Ectodermal cell (in vitro differentiated cells): ENCODE measurements at regions not wholly inside any gene's neighbourhood (a gene's known extent, or its start where the extent isn't known, plus 50 kb on each side); places are given as distances from the start of the nearest gene placed in this dataset.

Experiments
- H3K27ac ChIP-seq: 2 replicates; pipeline ENCODE4 v1.7.0; 2013; ENCODE audit warnings: mild to moderate bottlenecking, low read depth, low read length; ENCODE audit not compliant: insufficient read depth, poor library complexity, severe bottlenecking
- H3K27me3 ChIP-seq: 2 replicates; pipeline ENCODE4 v1.7.0; 2013; ENCODE audit warnings: mild to moderate bottlenecking, low read length; ENCODE audit not compliant: insufficient read depth, control insufficient read depth, poor library complexity, severe bottlenecking
- H3K36me3 ChIP-seq: one replicate; pipeline ENCODE4 v1.7.0; 2013; ENCODE audit warnings: low read length; ENCODE audit not compliant: control insufficient read depth, insufficient read depth
- H3K4me1 ChIP-seq: one replicate; pipeline ENCODE4 v1.7.0; 2013; ENCODE audit warnings: low read length; ENCODE audit not compliant: control insufficient read depth, insufficient read depth
- H3K4me3 ChIP-seq: 2 replicates; pipeline ENCODE4 v1.7.0; 2013; ENCODE audit warnings: low read depth, low read length, control low read depth; ENCODE audit not compliant: insufficient read depth
- H3K9me3 ChIP-seq: 2 replicates; pipeline ENCODE4 v1.7.0; 2013; ENCODE audit warnings: mild to moderate bottlenecking, low read length, moderate library complexity; ENCODE audit not compliant: control insufficient read depth
- WGBS, 2 experiments: methylation state at CpG; one replicate each; pipeline ENCODE4 v1.1.7; 2013; ENCODE audit warnings: missing lambda C conversion rate in 2 of 2; 5-methylcytosine and 5-hydroxymethylcytosine counted together

DNA sequence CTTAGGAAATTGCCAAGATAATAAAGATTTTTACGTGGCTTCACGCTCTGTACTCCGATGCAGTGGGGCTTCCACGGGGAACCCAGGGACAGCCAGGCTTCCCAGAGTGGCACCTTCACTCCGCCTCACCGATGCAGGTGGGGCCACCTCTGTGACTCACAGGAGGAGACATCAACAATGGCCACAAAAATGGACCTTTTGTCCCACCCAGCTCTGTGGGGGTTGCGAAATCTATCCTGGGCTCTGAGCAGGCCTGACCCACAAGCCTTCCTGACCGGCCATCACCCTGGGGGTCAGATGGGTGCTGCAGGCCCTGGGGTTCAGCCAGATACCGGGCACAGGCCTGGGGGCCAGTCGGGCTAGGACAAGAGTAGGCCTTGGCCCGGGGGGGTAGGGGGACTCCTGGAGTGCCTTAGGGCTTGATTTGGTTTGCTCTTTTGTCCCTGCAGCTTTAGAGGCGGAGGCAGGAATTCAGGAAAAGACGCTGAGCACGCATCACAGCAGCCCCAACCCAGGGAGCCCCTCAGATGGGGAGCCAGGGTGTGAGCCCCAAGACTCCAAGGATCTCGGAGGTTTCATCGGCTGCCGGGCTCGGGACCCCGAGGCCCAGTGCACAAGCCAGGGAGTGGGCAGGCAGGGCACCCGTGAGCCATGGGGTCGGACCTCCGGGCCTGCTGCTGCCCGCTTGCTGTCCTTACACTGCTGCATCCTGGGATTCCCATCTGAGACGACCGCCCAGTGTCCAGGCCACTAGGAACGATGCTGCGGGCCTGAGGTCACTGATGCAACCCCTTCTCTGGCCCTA lies 136.5 kb upstream of the NKX1-1 start:
- WGBS, 2 experiments = 81 to 83% methylated on average over 27 of the region's 27 CpGs
- H3K27me3 ChIP-seq = peaks cover 5% of the 10 kb centered on the region

DNA sequence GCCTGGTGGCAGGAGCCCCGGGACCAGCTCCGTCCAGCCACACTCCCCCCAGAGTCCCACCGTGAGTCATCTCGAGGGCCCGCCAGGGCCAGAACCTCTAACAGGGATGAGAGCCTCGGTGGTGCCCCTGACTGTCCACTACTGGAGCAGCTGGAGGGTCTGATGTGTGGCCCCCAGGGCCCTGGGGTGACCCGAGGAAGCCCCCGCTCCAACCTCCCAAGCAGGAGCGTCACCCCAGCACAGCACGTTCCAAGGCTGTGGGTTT lies 135.9 kb upstream of the NKX1-1 start:
- H3K4me3 ChIP-seq = no peak overlapping the region
- no peaks in the 10 kb centered on the region for H3K27me3 ChIP-seq
- H3K36me3 ChIP-seq = no peaks in the 10 kb centered on the region
- 87 to 88% methylated on average over 10 of the region's 10 CpGs for WGBS, 2 experiments
- H3K4me1 ChIP-seq = peaks cover 27% of the 10 kb centered on the region
- no peaks in the 10 kb centered on the region for H3K9me3 ChIP-seq
- H3K27ac ChIP-seq = no peak overlapping the region

More for the DNA sequence above, 136.5 kb upstream of the NKX1-1 start:
- Histone ChIP-seq H3K4me1 (peaks cover 27% of the 10 kb centered on the region), H3K36me3 (no peaks in the 10 kb centered on the region), H3K27ac (no peak overlapping the region), H3K4me3 (no peak overlapping the region), H3K9me3 (no peaks in the 10 kb centered on the region)

DNA sequence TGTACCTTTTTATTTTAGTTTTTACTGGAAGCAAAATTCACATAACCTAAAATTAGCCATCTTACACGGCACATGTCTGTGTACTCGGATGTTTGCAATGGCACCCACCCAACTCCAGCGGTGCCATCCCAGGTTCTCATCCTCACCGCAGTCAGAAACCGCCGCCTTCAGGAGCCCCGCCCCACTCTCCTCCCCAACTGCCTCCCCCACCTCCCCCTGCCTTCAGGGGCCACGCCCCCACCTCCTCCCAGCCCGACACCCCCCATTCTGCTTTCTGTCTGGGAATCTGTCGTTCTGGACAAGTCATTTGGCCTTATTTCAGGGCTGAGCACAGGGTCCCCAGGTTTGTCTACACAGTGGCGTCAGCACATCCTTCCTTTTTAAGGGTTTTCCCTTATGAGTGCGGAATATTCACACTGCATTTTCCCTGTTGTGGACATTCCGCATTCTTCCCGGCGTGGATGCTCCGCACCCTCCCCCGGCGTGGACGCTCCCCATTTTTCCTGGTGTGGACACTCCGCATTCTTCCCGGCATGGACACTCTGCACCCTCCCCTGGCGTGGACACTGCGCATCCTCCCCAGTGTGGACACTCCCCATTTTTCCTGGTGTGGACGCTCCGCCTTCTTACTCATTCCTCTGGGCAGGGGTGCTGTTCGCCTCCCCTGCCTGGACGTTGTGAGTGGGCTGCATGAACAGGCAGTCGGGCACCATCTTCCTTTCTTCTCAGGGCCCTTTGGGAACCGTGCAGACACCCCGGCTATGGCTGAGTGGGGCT lies 135.4 kb upstream of the NKX1-1 start:
- Histone ChIP-seq H3K27me3 (no peaks in the 10 kb centered on the region), H3K4me1 (peaks cover 27% of the 10 kb centered on the region), H3K27ac (no peak overlapping the region), H3K9me3 (no peaks in the 10 kb centered on the region), H3K4me3 (no peak overlapping the region), H3K36me3 (no peaks in the 10 kb centered on the region)
- WGBS, 2 experiments = 89 to 90% methylated on average over 30 of the region's 30 CpGs

DNA sequence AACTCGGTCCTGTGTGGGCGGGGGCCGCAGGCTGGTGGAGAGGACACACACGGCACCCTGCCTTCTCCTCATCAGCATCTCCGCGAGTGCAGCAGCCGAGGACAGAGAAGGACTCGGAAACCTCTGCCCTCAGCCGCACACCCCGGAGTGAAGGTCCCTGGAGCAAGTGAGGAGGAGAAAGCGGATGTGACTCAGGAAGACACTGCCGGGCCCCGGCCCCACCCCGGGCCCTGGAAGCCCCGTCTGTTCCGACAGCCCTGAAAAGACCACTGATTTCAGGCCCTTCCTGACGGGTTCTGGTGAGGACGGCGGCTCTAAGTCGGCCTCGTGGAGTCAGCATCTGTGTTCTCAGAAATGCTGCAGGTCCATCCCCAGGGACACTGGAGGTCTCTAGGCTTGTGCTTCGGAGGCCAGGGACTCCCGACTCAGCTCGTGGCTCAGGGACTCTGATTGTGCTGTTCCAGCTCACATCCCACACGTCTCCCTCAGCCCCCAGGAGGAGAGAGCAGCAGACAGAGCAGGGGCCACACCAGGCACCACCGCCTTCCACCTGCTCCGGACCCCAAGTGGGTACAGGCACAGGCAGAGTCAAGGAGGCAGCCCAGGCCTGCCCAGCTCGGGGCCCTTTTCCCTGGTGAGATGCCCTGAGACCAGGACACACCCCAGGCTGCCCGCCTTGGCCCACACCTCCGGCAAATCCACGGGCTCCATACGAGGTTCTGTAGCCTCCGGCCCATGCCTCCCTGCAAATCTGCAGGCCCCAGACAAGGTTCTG lies 134.5 kb upstream of the NKX1-1 start:
- H3K36me3 ChIP-seq = no peaks in the 10 kb centered on the region
- no peak overlapping the region for H3K27ac ChIP-seq
- peaks cover 27% of the 10 kb centered on the region for H3K4me1 ChIP-seq
- H3K9me3 ChIP-seq = no peaks in the 10 kb centered on the region
- H3K4me3 ChIP-seq = no peak overlapping the region
- H3K27me3 ChIP-seq = no peaks in the 10 kb centered on the region
- WGBS, 2 experiments = 86% methylated on average over 33 of the region's 33 CpGs

DNA sequence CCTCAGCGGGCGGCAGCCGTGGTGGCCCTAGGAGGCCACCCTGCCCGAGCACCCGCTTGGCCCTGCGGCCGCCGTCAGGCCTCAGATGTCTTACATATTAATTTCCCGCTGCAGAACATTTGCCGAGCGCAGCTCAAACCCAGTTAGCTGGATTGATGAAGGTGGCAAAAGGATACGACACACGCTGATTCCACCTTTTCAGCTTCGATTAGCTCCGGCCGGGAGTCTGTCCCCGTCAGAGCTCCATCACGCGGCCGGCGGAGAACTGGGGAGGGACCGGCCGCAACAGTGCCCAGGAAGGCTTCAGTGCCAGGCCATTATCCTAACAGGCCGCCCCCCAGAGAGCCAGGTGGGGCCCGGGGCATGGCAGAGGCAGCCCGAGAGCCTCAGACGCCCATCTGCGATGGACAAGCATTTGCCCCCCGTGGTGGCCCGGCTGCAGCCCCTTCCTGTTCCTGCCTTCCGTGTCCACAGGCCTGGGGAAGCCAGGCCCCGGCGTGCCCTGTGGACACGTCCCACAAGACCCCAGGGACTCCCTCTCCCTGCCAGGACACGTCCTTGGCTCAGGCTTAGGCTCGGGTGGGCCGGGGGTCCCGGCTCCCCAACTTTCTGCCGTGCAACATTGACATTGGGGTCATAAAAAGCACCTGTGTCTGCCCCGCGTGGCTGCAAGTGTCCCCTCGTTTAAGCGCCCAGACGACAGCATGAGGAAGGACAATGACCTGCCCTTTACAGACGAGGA lies 133.8 kb upstream of the NKX1-1 start:
- WGBS, 2 experiments = 90 to 91% methylated on average over 45 of the region's 45 CpGs
- Histone ChIP-seq H3K27me3 (no peaks in the 10 kb centered on the region), H3K4me1 (peaks cover 27% of the 10 kb centered on the region)

DNA sequence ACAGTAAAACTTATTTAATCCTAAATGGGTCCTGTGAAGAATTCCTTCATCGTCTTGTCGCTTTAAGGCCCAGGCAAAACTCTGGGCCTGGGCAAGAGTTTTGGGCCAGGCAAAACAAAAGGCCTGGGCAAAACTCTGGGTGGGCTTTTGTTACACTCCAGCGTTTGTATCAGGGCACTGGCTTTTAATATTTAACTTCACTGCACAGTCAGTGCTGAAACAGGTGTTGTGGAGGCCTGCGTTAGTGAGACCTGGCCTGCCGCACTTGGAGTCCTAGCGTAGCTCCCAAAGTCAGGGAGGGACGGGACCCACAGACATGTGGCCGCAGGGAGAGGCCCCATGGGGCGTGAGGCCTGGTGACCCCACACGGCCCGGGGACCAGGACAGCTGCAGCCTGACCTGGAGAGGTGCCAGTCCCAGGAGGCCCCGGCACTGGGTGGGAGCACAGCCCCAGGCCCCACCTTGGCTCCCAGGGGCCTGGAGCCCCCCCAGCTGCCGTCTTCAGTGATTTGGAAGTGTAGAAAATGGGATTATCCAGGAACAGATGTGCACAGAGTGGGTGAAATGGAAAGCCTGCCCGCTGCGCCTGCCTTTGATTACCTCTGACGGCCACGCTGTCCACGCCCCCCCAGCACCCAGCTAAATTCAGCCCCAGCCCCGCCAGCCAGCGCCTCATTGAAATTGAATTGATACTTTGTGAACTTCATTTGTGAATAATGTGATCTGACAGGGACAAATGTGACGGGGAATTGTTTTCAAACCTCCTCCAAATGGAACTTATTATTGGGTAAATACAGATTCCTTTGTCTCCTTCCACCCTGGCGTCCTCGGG lies 132.9 kb upstream of the NKX1-1 start:
- Histone ChIP-seq H3K4me3 (no peak overlapping the region), H3K9me3 (no peaks in the 10 kb centered on the region), H3K36me3 (no peaks in the 10 kb centered on the region), H3K27me3 (no peaks in the 10 kb centered on the region), H3K27ac (no peak overlapping the region), H3K4me1 (peaks cover 27% of the 10 kb centered on the region)
- WGBS, 2 experiments = 87 to 88% methylated on average over 23 of the region's 23 CpGs

More for the DNA sequence above, 133.8 kb upstream of the NKX1-1 start:
- Histone ChIP-seq H3K36me3 (no peaks in the 10 kb centered on the region), H3K4me3 (no peak overlapping the region), H3K27ac (no peak overlapping the region), H3K9me3 (no peaks in the 10 kb centered on the region)

DNA sequence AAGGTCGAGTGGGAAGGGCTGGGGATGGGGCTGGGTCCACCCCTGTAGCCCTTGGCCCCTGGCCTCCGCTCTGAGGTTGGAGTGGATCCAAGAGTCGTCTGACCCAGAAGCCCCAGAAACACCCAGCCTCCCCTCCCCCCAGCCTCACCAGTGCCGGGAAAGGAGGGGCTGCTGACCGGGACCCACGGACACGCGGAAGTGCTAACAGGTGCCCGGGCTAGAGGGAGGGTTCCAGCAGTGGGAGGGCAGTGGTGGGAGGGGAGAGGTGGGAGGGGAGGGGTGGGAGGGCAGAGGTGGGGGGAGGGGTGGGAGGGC lies 131.8 kb upstream of the NKX1-1 start:
- no peaks in the 10 kb centered on the region for H3K36me3 ChIP-seq
- peaks cover 20% of the 10 kb centered on the region for H3K4me1 ChIP-seq
- no peak overlapping the region for H3K27ac ChIP-seq
- no peaks in the 10 kb centered on the region for H3K9me3 ChIP-seq
- H3K4me3 ChIP-seq = no peak overlapping the region
- H3K27me3 ChIP-seq = no peaks in the 10 kb centered on the region
- WGBS, 2 experiments = 84 to 89% methylated on average over 4 of the region's 9 CpGs

DNA sequence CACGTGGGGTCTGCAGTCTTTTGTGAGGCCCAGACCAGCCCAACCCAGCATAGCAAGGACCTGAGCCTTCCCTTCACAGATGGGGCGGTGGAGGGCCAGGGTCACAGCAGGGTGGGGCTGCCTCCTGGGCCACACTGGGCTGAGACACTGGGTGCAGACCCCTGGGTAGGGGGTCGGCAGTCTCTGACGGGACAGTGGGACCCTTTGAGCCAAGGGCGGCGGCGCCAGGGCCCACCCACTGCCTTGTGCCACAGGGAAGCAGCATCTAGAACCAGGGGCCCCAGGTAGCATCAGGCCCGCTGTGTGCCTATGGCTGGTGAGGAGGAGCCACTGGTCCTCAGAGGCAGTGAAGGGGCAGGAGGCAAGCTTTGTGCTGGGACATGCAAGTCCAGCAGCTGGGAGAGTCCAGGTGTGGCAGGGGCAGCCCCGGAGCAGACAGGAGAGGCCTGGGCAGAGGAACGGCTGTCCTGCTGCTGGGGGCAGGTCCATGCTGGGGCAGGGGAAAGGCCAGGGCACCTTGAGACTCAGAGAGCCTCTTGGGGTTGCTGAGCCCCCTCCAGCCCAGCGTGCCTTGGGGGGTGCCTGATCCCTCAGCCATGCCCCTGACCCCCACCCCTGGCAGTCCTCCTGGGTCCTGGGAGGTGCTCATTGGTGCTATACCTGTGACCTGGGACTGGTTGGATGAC lies 131.3 kb upstream of the NKX1-1 start:
- Histone ChIP-seq H3K36me3 (no peaks in the 10 kb centered on the region), H3K27ac (no peak overlapping the region), H3K9me3 (no peaks in the 10 kb centered on the region), H3K27me3 (no peaks in the 10 kb centered on the region), H3K4me1 (peaks cover 17% of the 10 kb centered on the region), H3K4me3 (no peak overlapping the region)
- WGBS, 2 experiments = 93 to 95% methylated on average over 11 of the region's 11 CpGs
